ENCODE measurements at regions not wholly inside any gene's neighbourhood (a gene's known extent, or its start where the extent isn't known, plus 50 kb on each side); places are given as distances from the start of the nearest gene placed in this dataset.

DNA sequence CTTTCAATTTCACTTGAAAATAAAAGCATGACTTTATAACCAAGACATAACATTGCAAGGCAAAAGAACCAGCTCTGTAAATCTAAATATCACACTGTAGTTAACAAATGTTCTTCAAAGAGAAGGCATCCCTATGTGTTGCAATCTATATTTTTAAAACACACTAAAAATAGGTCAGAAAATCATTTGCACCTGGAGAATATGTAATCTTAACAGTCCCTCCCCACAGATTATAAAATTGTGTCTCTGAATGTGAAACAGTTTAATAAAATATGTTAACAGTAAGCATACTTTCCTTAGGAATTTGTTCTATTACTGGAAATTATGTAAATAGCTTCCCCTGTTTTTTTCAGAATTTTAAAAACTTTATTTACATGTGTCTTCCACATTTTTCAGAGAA, 351.9 kb downstream of the COL12A1 start:
- TF ChIP-seq, protein P1, sequence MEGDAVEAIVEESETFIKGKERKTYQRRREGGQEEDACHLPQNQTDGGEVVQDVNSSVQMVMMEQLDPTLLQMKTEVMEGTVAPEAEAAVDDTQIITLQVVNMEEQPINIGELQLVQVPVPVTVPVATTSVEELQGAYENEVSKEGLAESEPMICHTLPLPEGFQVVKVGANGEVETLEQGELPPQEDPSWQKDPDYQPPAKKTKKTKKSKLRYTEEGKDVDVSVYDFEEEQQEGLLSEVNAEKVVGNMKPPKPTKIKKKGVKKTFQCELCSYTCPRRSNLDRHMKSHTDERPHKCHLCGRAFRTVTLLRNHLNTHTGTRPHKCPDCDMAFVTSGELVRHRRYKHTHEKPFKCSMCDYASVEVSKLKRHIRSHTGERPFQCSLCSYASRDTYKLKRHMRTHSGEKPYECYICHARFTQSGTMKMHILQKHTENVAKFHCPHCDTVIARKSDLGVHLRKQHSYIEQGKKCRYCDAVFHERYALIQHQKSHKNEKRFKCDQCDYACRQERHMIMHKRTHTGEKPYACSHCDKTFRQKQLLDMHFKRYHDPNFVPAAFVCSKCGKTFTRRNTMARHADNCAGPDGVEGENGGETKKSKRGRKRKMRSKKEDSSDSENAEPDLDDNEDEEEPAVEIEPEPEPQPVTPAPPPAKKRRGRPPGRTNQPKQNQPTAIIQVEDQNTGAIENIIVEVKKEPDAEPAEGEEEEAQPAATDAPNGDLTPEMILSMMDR (IDR thresholded peaks at IDR 0.05), result no peak
- TF ChIP-seq EZH2 (IDR thresholded peaks at IDR 0.05) (no peak), EZH2phosphoT487 (IDR thresholded peaks at IDR 0.05) (no peak)
